Heart left ventricle (tissue), 16 donors: ENCODE measurements at regions not wholly inside any gene's neighbourhood (a gene's known extent, or its start where the extent isn't known, plus 50 kb on each side); places are given as distances from the start of the nearest gene placed in this dataset.

Source experiments
- ATAC-seq, 4 donors: fragments of 200-7000 bp; cut with Tn5 transposase; one replicate each; pipeline ENCODE4 v1.9.1; 2020 to 2022; ENCODE audit warnings: moderate library complexity in 4 of 4, mild to moderate bottlenecking in 3 of 4, moderate number of reproducible peaks in 1 of 4
- DNase-seq, 5 donors: peaks; one replicate each; pipeline ENCODE4 v3.0.0-alpha.2; 2020
- H3K27ac ChIP-seq, 12 donors: fragments of 200-600 bp; sonication (generic) in 4 of 12; one replicate each; pipeline versions ENCODE4 v1.5.0 to v1.8.0; 2016 to 2022; ENCODE audit warnings: mild to moderate bottlenecking in 2 of 12
- H3K27me3 ChIP-seq, 9 donors: fragments of 200-600 bp; sonication (generic) in 2 of 9; one replicate each; pipeline versions ENCODE4 v1.5.1 to v1.8.0; 2016 to 2022; ENCODE audit warnings: mild to moderate bottlenecking in 3 of 9
- H3K36me3 ChIP-seq, 9 donors: fragments of 200-600 bp; sonication (generic) in 2 of 9; one replicate each; pipeline versions ENCODE4 v1.5.0 to v1.8.0; 2018 to 2022; ENCODE audit warnings: mild to moderate bottlenecking in 2 of 9
- H3K4me1 ChIP-seq, 12 donors: fragments of 200-600 bp; sonication (generic) in 4 of 12; one replicate each; pipeline versions ENCODE4 v1.5.0 to v1.8.0; 2016 to 2022; ENCODE audit warnings: mild to moderate bottlenecking in 3 of 12
- H3K4me3 ChIP-seq, 12 donors: fragments of 200-600 bp; sonication (generic) in 4 of 12; one replicate each; pipeline versions ENCODE4 v1.5.0 to v1.8.0; 2017 to 2022; ENCODE audit warnings: mild to moderate bottlenecking in 9 of 12, moderate library complexity in 4 of 12
- H3K9me3 ChIP-seq, 12 donors: fragments of 200-600 bp; sonication (generic) in 4 of 12; one replicate each; pipeline versions ENCODE4 v1.5.0 to v1.8.0; 2016 to 2022; ENCODE audit warnings: mild to moderate bottlenecking in 1 of 12
- CTCF ChIP-seq, 12 donors: fragments of 200-600 bp; sonication (generic) in 4 of 12; IDR thresholded peaks; one replicate each; pipeline versions ENCODE4 v1.5.0 to v1.8.0; 2018 to 2022; ENCODE audit warnings: antibody characterized with exemption in 12 of 12, mild to moderate bottlenecking in 5 of 12
- POLR2A ChIP-seq, 2 donors: fragments of 450-650 bp; IDR thresholded peaks; one replicate each; pipeline ENCODE4 v1.6.1; 2017; ENCODE audit warnings: antibody characterized with exemption in 2 of 2, mild to moderate bottlenecking in 2 of 2, moderate library complexity in 2 of 2
- WGBS, 4 donors: extraction: QIAGEN DNeasy Blood & Tissue Kit in 2 of 4; methylation state at CpG; one replicate each; pipeline versions ENCODE4 v1.1.5 to v1.1.7; 2013 to 2018; 5-methylcytosine and 5-hydroxymethylcytosine counted together
- intact Hi-C, 10 donors: fragments of 100-400 bp; cut with DNase I; formaldehyde crosslinking; loops; one replicate each; pipeline versions ENCODE4 v1.11.1 to v1.14.2; 2022
- donor health status: ischemic (EF 13 %, LVEDD 7.1; RV severe dilation, severe dysfunction).
- donor health status: healthy with polysubstance abuse.
- donor health status: DM: no; HTN: yes; CAD: no.
- donor health status: DM: no; HTN: no; CAD: no.
- donor health status: ischemic (EF 25% LVEDD 6.9; RV normal size, moderate dysfunction).
- donor health status: ischemic (EF 25% LVEDD 5.7; RV mildly dilated, moderate dysfunction).
- donor health status: healthy.
- donor health status: DM: yes; HTN: yes; CAD: no.
- donor health status: ischemic (EF 35%, LVEDD 5.7; RV mildly dilated, moderate dysfunction).
- donor health status: nonischemic (EF 11% LVEDD 7.7; RV severe dilation, severe dysfunction).
- donor health status: DM: yes; HTN: yes; CAD: no.
- donor health status: PGD.
- donor health status: ischemic (EF 29% LVEDD 5.4; RV normal size, mild dysfunction).
- donor health status: nonischemic (EF 23%, LVEDD 6.1; RV moderate dilation, normal function).

GRCh38 chr13:76378767-76379166 is 507.4 kb downstream of the KCTD12 start:
- H3K4me3 ChIP-seq = no peak overlapping the region
- 67 to 76% (median 73%) methylated on average over 1 of the region's 1 CpG for WGBS, 4 donors
- ATAC-seq = no peak
- H3K27ac ChIP-seq = no peak overlapping the region
- TF ChIP-seq CTCF (IDR thresholded peaks at IDR 0.05) (no peak), POLR2A (IDR thresholded peaks at IDR 0.05) (no peak)
- H3K36me3 ChIP-seq = no peaks in the 10 kb centered on the region
- intact Hi-C loops = no loop called here
- H3K9me3 ChIP-seq = no peaks in the 10 kb centered on the region
- peaks cover 0 to 10% (median 0%) of the 10 kb centered on the region in 12 donors for H3K4me1 ChIP-seq
- no peaks in the 10 kb centered on the region for H3K27me3 ChIP-seq
- no peak for DNase-seq

- intact Hi-C loops = no loop called here
- TF ChIP-seq POLR2A (IDR thresholded peaks at IDR 0.05) (no peak), CTCF (IDR thresholded peaks at IDR 0.05) (no peak)
- Histone ChIP-seq H3K4me3 (no peak overlapping the region), H3K4me1 (no peaks in the 10 kb centered on the region), H3K36me3 (no peaks in the 10 kb centered on the region), H3K27ac (no peak overlapping the region), H3K9me3 (no peaks in the 10 kb centered on the region), H3K27me3 (no peaks in the 10 kb centered on the region)
- WGBS, 4 donors = 94 to 99% (median 96%) methylated on average over 2 of the region's 2 CpGs
- DNase-seq (no peak), ATAC-seq (no peak)
Observed at GRCh38 chr13:76363682-76364289, 522.4 kb downstream of the KCTD12 start.

GRCh38 chr13:76361868-76362267 is 524.3 kb downstream of the KCTD12 start:
- TF ChIP-seq CTCF (IDR thresholded peaks at IDR 0.05) (no peak), POLR2A (IDR thresholded peaks at IDR 0.05) (no peak)
- Histone ChIP-seq H3K27me3 (no peaks in the 10 kb centered on the region), H3K4me1 (no peaks in the 10 kb centered on the region), H3K36me3 (no peaks in the 10 kb centered on the region), H3K27ac (peak overlapping the region in 1 of 12 donors; percentile 8), H3K9me3 (no peaks in the 10 kb centered on the region), H3K4me3 (no peak overlapping the region)
- intact Hi-C loops = no loop called here
- ATAC-seq (peak in 2 of 4 donors; percentile 47 to 51), DNase-seq (no peak)

GRCh38 chr13:76351541-76352229 is 534.5 kb downstream of the KCTD12 start:
- ATAC-seq (no peak), DNase-seq (peak in 1 of 5 donors; percentile 27)
- Histone ChIP-seq H3K9me3 (no peaks in the 10 kb centered on the region), H3K4me3 (no peak overlapping the region), H3K4me1 (no peaks in the 10 kb centered on the region), H3K27me3 (no peaks in the 10 kb centered on the region), H3K36me3 (no peaks in the 10 kb centered on the region), H3K27ac (no peak overlapping the region)
- WGBS, 4 donors = 73 to 82% (median 78%) methylated on average over 5 of the region's 5 CpGs
- intact Hi-C loops = no loop called here
- no peak for TF ChIP-seq CTCF (IDR thresholded peaks at IDR 0.05)
- no peak for TF ChIP-seq POLR2A (IDR thresholded peaks at IDR 0.05)
